T-helper 2 cell treated with Interferon-gamma antibody and Interleukin-4, amounts not matched to agents 100 ng/mL and 5 ng/mL, for 36 hours (primary cell): ENCODE measurements at regions not wholly inside any gene's neighbourhood (a gene's known extent, or its start where the extent isn't known, plus 50 kb on each side); places are given as distances from the start of the nearest gene placed in this dataset.

Experiments used
- intact Hi-C: fragments of 100-400 bp; cut with micrococcal nuclease; formaldehyde crosslinking; loops from one replicate; pipeline ENCODE4 v1.15.1; 2023

DNA sequence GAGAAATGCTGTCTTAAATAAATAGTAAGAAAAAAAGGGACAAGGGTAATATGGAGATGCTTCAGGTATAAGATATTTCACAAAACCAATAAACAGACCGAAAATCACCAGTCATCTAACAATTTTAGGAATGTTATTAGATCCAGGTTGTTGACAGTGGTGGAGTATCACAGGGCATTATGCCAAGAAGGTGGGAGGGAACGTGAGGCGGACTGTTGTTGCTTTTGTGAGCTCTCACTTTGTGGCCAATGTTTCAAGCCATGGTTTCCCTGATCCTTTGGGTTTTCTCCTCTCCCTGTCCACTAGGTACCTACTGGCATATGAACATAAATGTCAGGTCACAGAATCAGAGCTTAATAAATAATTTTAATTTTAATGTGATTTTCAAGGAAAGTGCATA lies 790.3 kb upstream of the SLITRK1 start:
- intact Hi-C loops: no loop called here

- intact Hi-C loops: no loop called here
Measured at GRCh38 chr13:84670245-84670644, 788.0 kb upstream of the SLITRK1 start.

GRCh38 chr13:84668637-84669036 lies 786.4 kb upstream of the SLITRK1 start:
- intact Hi-C loops: no loop called here

GRCh38 chr13:84662491-84662890 lies 780.2 kb upstream of the SLITRK1 start:
- intact Hi-C loops: no loop called here

DNA sequence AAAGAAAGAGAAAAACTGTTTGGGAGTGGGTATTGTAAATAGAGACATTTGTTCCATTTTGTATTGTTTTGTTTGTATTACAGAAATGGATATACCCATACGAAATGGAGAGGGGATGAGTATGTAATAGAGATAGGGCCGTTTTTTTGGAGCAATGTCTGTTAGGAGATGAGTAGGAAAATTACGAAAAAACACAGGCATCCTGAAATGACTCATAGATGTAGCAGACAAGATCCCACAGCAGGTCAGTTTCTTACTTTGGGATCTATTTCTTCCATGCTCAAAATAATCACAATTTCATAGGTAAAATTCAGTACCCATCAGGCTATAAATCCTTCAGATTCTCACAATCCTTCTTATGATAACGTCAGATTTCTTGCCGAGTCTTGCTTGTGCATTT lies 779.4 kb upstream of the SLITRK1 start:
- intact Hi-C loops: no loop called here

GRCh38 chr13:84659359-84659661 lies 777.0 kb upstream of the SLITRK1 start:
- intact Hi-C loops: no loop called here

DNA sequence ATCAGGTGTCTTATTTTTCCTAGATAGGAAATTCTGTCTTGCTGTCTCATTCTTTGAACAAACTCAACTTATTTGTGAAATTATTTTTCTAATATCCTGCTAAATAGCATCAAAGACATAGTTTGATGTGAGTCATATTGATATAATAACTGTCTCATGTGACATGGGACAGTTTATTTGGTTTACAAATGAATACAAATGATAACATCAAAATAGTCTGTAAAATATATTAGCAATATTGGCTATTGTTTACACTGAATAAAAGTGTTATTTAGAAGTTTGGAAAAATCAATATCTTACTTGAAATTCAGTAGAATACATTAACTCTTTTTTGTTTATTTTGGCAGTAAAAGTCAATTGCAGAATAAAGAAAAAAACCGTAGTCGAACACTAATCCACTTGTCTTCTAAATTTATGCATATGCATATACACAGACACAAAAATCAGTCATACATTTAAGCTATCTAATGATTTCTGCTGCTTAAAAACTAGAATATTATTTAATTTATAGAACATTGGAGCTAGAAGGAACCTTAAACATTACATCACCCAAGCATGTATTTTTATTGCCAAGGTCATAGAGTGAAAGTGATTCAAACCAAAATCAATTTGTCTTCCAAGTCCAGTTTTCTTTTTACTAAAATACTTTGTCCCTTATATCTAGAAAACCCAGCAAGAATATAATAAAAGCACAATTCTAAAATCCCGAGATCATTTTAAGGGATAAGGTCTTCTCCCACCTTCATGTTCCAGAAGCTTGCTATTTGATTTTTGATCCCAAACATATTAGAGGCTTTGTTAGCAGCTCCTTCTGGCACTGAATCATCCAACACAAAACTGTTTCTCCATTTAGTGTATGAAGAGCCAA lies 776.5 kb upstream of the SLITRK1 start:
- intact Hi-C loops: no loop called here

DNA sequence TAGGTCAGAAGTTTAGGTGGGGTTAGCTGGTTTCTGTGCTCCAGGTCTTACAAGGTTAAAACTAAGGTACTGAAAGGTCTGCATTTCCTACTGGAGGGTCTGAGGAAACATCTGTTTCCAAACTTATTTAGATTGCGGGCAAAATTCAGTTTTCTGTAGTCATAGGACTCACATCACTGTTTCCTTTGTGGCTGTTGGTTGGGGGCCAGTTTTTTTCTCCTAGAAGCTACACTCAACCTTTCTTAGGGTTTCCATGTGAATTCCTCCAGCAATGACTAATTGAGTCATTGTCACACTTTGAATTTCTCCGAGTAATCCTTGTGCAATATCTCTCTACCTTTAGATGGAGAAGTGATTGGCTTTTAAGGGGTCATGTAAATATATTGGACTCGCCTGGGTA lies 773.4 kb upstream of the SLITRK1 start:
- intact Hi-C loops: no loop called here

- intact Hi-C loops: no loop called here
Measured at GRCh38 chr13:84654654-84655275, 772.5 kb upstream of the SLITRK1 start.

GRCh38 chr13:84653915-84654534 lies 771.8 kb upstream of the SLITRK1 start:
- intact Hi-C loops: no loop called here

- intact Hi-C loops: no loop called here
Measured at GRCh38 chr13:84651705-84652104, 769.4 kb upstream of the SLITRK1 start.

- intact Hi-C loops: no loop called here
Measured at GRCh38 chr13:84651288-84651687, 769.0 kb upstream of the SLITRK1 start.

GRCh38 chr13:84649853-84650252 lies 767.6 kb upstream of the SLITRK1 start:
- intact Hi-C loops: no loop called here

DNA sequence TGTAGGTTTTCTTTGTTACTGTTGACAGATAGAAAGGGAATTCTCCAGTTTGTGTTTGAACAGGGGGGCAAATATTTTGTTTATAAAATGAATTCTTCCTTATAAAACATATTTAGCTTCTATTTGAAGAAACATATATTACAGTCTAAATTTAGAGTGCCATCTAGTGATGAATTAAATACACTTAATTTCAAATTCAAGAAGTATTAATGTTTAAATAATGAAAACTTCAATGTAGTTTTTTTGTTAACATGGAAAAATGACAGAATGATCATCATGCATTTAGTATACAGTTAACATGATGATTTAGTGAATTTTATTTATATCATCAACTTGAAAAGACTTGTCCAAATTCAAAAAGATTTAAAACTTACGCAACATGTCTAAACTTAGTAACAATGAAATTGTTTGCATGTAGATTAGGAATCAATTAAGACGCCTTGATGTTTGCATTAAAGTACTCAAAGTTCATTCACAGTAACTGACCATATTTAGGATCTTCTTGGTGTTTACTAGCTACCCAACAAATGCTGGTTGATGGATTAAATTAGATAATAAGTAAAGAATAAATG lies 765.9 kb upstream of the SLITRK1 start:
- intact Hi-C loops: no loop called here

DNA sequence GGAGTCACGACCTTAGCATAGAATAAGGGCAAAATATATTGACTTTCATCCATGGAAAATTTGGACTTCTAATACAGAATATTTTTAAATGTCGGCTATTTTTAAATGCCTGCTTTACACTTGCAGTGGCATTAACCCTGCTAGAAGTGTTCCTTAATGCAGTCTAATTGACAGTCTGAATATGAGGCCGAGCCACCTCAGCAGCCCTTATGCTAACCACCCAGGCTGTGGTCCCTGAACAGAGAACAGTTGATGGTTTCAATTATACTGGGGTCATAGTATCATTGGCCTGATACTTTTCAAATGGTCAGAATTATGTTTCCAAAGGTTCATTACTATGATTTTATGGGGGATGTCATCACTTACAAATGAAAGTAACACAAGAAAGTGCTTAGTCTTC lies 764.7 kb upstream of the SLITRK1 start:
- intact Hi-C loops: no loop called here

GRCh38 chr13:84645196-84646012 lies 763.1 kb upstream of the SLITRK1 start:
- intact Hi-C loops: no loop called here

DNA sequence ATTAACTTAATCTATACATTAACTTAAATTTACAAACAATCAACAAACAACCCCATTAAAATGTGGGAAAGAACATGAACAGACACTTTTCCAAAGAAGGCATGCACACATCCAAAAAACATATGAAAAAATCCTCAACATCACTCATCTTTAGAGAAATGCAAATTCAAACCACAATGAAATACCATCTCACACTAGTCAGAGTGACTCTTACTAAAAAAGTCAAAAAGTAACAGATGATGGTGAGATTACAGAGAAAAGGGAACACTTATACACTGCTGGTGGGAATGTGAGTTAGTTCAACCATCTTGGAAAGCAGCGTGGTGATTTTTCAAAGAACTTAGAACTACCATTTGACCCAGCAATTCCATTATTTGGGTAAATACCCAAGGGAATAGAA lies 759.2 kb upstream of the SLITRK1 start:
- intact Hi-C loops: no loop called here

DNA sequence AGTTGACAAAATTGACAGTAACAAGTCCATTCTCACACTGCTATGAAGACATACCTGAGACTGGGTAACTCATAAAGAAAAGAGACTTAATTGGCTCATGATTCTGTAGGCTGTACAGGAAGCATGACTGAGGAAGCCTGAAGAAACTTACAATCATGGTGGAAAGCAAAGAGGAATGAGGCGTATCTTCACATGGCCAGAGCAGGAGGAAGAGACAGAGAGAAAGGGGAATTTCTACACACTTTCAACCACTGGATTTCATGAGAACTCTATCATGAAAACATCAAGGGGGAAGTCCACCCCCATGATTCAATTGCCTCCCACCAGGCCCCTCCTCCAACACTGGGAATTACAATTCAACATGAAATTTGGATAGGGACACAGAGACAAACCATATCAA lies 758.4 kb upstream of the SLITRK1 start:
- intact Hi-C loops: no loop called here

- intact Hi-C loops: no loop called here
Measured at GRCh38 chr13:84630476-84630875, 748.2 kb upstream of the SLITRK1 start.

DNA sequence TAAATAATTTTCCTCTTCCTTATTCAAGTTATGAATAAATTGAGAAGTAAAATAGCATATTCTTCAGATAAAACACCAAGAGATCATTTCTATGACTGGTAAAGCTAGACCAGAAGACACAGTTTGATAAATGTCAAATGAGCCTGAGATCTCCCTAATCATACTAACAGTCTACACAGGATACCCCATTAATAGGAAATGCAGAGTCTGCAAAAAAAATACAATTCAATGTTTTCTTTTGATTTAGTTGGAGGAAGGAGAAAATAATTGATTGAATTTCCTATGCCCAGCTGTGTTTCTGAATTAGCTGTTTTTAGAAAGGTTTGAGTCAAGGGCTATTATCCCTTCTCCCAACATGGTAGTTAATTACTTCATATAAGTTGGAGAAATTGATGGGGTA lies 734.6 kb upstream of the SLITRK1 start:
- intact Hi-C loops: no loop called here

DNA sequence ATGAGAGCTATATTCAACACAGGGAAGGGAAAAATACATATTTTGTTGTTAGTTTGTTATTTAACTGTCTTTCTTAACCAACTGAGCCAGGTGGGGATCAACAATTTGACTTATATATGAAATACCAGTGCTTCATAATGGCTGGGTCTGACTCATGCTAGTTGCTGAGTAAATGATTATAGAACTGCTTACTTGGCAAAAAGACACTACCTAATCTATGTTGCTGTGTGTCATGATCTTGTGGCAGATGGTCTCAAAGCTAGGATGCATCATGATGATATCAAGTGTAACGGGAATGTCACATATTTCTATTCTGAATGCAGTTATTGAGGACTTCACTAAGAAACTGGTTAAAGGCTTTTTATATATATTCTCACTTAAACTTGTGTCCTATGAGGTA lies 727.4 kb upstream of the SLITRK1 start:
- intact Hi-C loops: no loop called here
